HEK293 (cell line): ENCODE measurements at regions not wholly inside any gene's neighbourhood (a gene's known extent, or its start where the extent isn't known, plus 50 kb on each side); places are given as distances from the start of the nearest gene placed in this dataset.

Experiments
- CTCF ChIA-PET: fragments of 350-600 bp; formaldehyde crosslinking; extraction: SDS; loops from one replicate; lab custom pipeline; 2021; ENCODE audit warnings: antibody characterized with exemption; lab: Yijun Ruan, JAX
- POLR2A ChIA-PET: fragments of 300-600 bp; formaldehyde crosslinking; extraction: SDS; loops from one replicate; lab custom pipeline; 2020; ENCODE audit warnings: antibody characterized with exemption, inconsistent platforms; lab: Yijun Ruan, JAX
- H3K27ac ChIP-seq: fragments of 200-500 bp; sonication (Bioruptor generic); 2 replicates; pipeline ENCODE4 v1.5.1; 2014; ENCODE audit warnings: low read depth, low read length, control low read depth, inconsistent platforms; ENCODE audit errors: extremely low read depth
- H3K36me3 ChIP-seq, 2 experiments: fragments of 200-500 bp in 1 of 2; sonication (Bioruptor generic) in 1 of 2; 1 replicate in 1 of 2; 2 replicates in 1 of 2; pipeline ENCODE4 v1.5.1; 2014 to 2017; ENCODE audit warnings: inconsistent platforms in 2 of 2, low read length in 2 of 2; ENCODE audit not compliant: control insufficient read depth in 2 of 2, insufficient read depth in 1 of 2
- H3K4me1 ChIP-seq: fragments of 200-500 bp; sonication (Bioruptor generic); 2 replicates; pipeline ENCODE4 v1.5.1; 2014; ENCODE audit warnings: mild to moderate bottlenecking, low read length, inconsistent platforms; ENCODE audit not compliant: control insufficient read depth, insufficient read depth
- H3K4me3 ChIP-seq: 2 replicates; pipeline ENCODE4 v1.5.1; 2011; ENCODE audit warnings: low read depth, mild to moderate bottlenecking, control low read depth, low read length, moderate library complexity
- H3K9me3 ChIP-seq: fragments of 200-500 bp; sonication (Bioruptor generic); 2 replicates; pipeline ENCODE4 v1.5.1; 2014; ENCODE audit warnings: low read depth, low read length, inconsistent platforms; ENCODE audit not compliant: control insufficient read depth, insufficient read depth
- HOXD13 ChIP-seq: sonication (generic); formaldehyde crosslinking; IDR thresholded peaks from 2 replicates; pipeline ENCODE4 v1.8.0; 2022; ENCODE audit warnings: missing genetic modification reagents, borderline replicate concordance
- IKZF3 ChIP-seq: fragments of 450-650 bp; IDR thresholded peaks from 2 replicates; pipeline ENCODE4 v1.5.0; 2018; ENCODE audit warnings: missing biosample characterization, mild to moderate bottlenecking, missing genetic modification characterization, moderate library complexity
- OVOL3 ChIP-seq: fragments of 450-650 bp; formaldehyde crosslinking; IDR thresholded peaks from 2 replicates; pipeline ENCODE4 v1.5.1; 2016; ENCODE audit warnings: missing biosample characterization, missing genetic modification characterization
- PATZ1 ChIP-seq: fragments of 450-650 bp; formaldehyde crosslinking; IDR thresholded peaks from 2 replicates; pipeline ENCODE4 v1.5.1; 2016; ENCODE audit warnings: missing biosample characterization, missing genetic modification characterization
- ZNF169 ChIP-seq: fragments of 450-650 bp; formaldehyde crosslinking; IDR thresholded peaks from 2 replicates; pipeline ENCODE4 v1.5.1; 2016; ENCODE audit warnings: missing biosample characterization, missing genetic modification characterization
- ZNF2 ChIP-seq: fragments of 450-650 bp; formaldehyde crosslinking; IDR thresholded peaks from 2 replicates; pipeline ENCODE4 v1.5.1; 2016; ENCODE audit warnings: missing biosample characterization, missing genetic modification characterization
- ZNF202 ChIP-seq: fragments of 450-650 bp; formaldehyde crosslinking; IDR thresholded peaks from 2 replicates; pipeline ENCODE4 v1.5.1; 2016; ENCODE audit warnings: missing biosample characterization, missing genetic modification characterization, borderline replicate concordance
- ZNF214 ChIP-seq: fragments of 450-650 bp; formaldehyde crosslinking; IDR thresholded peaks from 2 replicates; pipeline ENCODE4 v1.5.1; 2017; ENCODE audit warnings: missing biosample characterization, mild to moderate bottlenecking, missing genetic modification characterization, borderline replicate concordance
- ZNF248 ChIP-seq: fragments of 450-650 bp; formaldehyde crosslinking; IDR thresholded peaks from 2 replicates; pipeline ENCODE4 v1.5.1; 2017; ENCODE audit warnings: missing biosample characterization, missing genetic modification characterization
- ZNF366 ChIP-seq: fragments of 450-650 bp; formaldehyde crosslinking; conservative IDR thresholded peaks from 2 replicates; pipeline ENCODE4 v1.5.1; 2016; ENCODE audit warnings: missing biosample characterization, missing genetic modification characterization
- ZNF548 ChIP-seq: fragments of 450-650 bp; formaldehyde crosslinking; IDR thresholded peaks from 2 replicates; pipeline ENCODE4 v1.5.1; 2016; ENCODE audit warnings: missing biosample characterization, missing genetic modification characterization
- ZNF571 ChIP-seq: fragments of 450-650 bp; formaldehyde crosslinking; IDR thresholded peaks from 2 replicates; pipeline ENCODE4 v1.5.0; 2017; ENCODE audit warnings: missing biosample characterization, missing genetic modification characterization
- ZNF677 ChIP-seq: fragments of 450-650 bp; IDR thresholded peaks from 2 replicates; pipeline ENCODE4 v1.5.0; 2018; ENCODE audit warnings: missing biosample characterization, mild to moderate bottlenecking, missing genetic modification characterization, moderate library complexity
- ZNF76 ChIP-seq: fragments of 450-650 bp; formaldehyde crosslinking; IDR thresholded peaks from 2 replicates; pipeline ENCODE4; 2016; ENCODE audit warnings: low read depth, missing biosample characterization, missing genetic modification characterization, borderline replicate concordance
- ZNF776 ChIP-seq: fragments of 450-650 bp; formaldehyde crosslinking; IDR thresholded peaks from 2 replicates; pipeline ENCODE4 v1.5.0; 2017; ENCODE audit warnings: missing biosample characterization, missing genetic modification characterization, borderline replicate concordance
- ZSCAN5A ChIP-seq: fragments of 450-650 bp; formaldehyde crosslinking; IDR thresholded peaks from 2 replicates; pipeline ENCODE4 v1.5.1; 2016; ENCODE audit warnings: missing biosample characterization, missing genetic modification characterization
- TF ChIP-seq, protein P1 (sequence below): fragments of 450-650 bp; formaldehyde crosslinking; IDR thresholded peaks from 2 replicates; pipeline ENCODE4 v1.5.1; 2016; ENCODE audit warnings: missing biosample characterization, missing genetic modification characterization

GRCh38 chr2:221817878-221818277, 245.8 kb upstream of the EPHA4 start:
- no peak overlapping the region for H3K4me3 ChIP-seq
- POLR2A ChIA-PET: no interaction called here
- H3K36me3 ChIP-seq: no peaks in the 10 kb centered on the region
- H3K27ac ChIP-seq: no peak overlapping the region
- TF ChIP-seq ZNF214 (tag by site-specific recombination) (no peak), ZNF677 (tag by site-specific recombination) (no peak), ZNF169 (tag by site-specific recombination) (no peak)
- TF ChIP-seq, all 188 proteins: peak for 0
- CTCF ChIA-PET: no interaction called here
- Histone ChIP-seq H3K9me3 (no peaks in the 10 kb centered on the region), H3K4me1 (peaks cover 2% of the 10 kb centered on the region; the same call in 1 of the 2 replicates)

GRCh38 chr2:221817052-221817451, 244.9 kb upstream of the EPHA4 start:
- POLR2A ChIA-PET: no interaction called here
- Histone ChIP-seq H3K9me3 (no peaks in the 10 kb centered on the region), H3K36me3 (no peaks in the 10 kb centered on the region), H3K4me1 (peaks cover 2% of the 10 kb centered on the region; the same call in 1 of the 2 replicates), H3K4me3 (no peak overlapping the region), H3K27ac (no peak overlapping the region)
- CTCF ChIA-PET: no interaction called here
- TF ChIP-seq ZNF548 (tag by site-specific recombination) (no peak), OVOL3 (no peak), PATZ1 (tag by site-specific recombination) (no peak), ZNF202 (tag by site-specific recombination) (no peak), ZNF571 (tag by site-specific recombination) (no peak), ZNF776 (tag by site-specific recombination) (no peak), ZNF76 (no peak), ZNF248 (tag by site-specific recombination) (no peak), ZNF2 (tag by site-specific recombination) (no peak)

DNA sequence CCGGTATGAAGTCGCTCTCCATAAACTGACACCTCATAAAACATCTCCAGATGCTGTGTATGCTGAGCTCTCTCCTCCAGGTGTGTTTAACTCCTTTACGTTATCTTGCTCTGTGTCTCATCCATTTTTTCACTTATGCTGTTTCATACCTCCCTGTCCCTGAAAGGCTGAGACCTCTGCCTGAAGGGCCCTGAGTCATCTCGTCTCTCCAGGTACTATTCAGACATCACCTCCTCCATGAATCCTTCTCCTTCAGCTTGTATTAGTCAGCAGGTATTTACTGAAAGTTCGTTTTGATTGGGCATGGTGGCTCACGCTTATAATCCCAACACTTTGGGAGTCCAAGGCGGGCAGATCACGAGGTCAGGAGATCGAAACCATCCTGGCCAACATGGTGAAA, 244.5 kb upstream of the EPHA4 start:
- TF ChIP-seq IKZF3 (tag by site-specific recombination): no peak
- TF ChIP-seq, protein P1, sequence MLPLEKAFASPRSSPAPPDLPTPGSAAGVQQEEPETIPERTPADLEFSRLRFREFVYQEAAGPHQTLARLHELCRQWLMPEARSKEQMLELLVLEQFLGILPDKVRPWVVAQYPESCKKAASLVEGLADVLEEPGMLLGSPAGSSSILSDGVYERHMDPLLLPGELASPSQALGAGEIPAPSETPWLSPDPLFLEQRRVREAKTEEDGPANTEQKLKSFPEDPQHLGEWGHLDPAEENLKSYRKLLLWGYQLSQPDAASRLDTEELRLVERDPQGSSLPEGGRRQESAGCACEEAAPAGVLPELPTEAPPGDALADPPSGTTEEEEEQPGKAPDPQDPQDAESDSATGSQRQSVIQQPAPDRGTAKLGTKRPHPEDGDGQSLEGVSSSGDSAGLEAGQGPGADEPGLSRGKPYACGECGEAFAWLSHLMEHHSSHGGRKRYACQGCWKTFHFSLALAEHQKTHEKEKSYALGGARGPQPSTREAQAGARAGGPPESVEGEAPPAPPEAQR (tag by site-specific recombination): no peak
- TF ChIP-seq ZNF366 (tag by site-specific recombination): no peak
- no peak for TF ChIP-seq HOXD13 (CRISPR knock-in tag)
- no peak for TF ChIP-seq ZNF214 (tag by site-specific recombination)
- TF ChIP-seq ZSCAN5A (tag by site-specific recombination): no peak
- no peak overlapping the region for H3K27ac ChIP-seq
- peaks cover 2% of the 10 kb centered on the region; the same call in 1 of the 2 replicates for H3K4me1 ChIP-seq
- H3K36me3 ChIP-seq: no peaks in the 10 kb centered on the region
- ChIA-PET CTCF (no interaction called here), POLR2A (no interaction called here)
- no peaks in the 10 kb centered on the region for H3K9me3 ChIP-seq
- no peak overlapping the region for H3K4me3 ChIP-seq
